ENCODE measurements at regions not wholly inside any gene's neighbourhood (a gene's known extent, or its start where the extent isn't known, plus 50 kb on each side); places are given as distances from the start of the nearest gene placed in this dataset.

DNA sequence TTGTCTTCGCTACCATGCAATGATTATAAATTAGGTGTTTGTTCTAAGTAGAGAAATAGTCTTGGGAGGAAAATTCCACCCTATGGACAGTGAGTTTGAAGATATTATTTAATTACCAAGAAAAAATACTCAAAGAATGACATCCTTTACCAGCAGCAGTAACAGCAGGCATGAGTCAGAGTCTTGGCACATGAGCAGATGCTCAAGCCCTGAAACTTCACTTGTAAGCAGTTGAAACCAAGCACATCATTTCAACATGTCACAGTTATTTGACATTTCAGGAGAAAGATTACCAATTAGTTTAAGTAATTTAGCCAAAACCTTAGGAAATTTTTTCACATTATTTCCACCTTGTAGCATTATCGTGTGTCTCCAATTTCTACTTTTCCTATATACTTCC lies 99.2 kb downstream of the C12orf50 start:
- DNase-seq, result no peak

DNA sequence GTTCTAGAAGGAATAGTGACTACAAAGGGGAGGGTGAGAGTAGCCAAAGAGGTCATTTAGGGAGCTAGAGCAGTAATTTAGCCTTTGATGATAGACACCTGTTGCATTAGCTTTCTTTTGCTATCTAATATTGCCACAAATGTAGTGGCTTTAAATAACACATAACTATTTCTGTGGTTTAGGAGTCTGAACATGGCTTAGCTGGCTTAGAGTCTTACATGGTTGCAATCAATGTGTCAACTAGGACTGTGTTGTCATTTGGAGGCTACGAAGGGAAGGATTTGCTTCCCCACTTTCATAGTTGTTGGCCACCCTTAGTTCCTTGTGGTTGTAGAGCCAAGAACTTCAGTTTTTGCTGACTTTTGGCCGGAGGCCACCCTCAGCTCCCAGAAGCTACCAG lies 99.9 kb downstream of the C12orf50 start:
- no peak for DNase-seq

DNA sequence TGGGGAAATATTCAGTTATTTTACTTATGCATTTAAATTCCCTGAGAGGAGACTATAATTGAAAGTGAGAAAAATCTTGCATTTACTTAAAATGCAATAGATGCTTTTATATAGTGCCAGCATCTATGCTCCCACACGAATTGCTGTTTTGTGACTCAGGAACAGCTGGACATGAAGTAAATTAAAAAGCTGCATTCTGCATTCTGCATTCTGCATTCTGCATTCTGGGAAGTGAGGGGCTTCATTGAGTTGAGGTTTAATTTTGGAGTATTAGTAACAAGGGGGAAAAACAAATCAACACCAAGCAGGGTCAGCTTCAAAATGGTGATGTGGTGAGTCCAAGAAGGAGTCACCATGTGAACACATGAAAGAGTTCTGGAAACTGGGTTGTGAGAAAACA lies 101.2 kb downstream of the C12orf50 start:
- no peak for DNase-seq

DNA sequence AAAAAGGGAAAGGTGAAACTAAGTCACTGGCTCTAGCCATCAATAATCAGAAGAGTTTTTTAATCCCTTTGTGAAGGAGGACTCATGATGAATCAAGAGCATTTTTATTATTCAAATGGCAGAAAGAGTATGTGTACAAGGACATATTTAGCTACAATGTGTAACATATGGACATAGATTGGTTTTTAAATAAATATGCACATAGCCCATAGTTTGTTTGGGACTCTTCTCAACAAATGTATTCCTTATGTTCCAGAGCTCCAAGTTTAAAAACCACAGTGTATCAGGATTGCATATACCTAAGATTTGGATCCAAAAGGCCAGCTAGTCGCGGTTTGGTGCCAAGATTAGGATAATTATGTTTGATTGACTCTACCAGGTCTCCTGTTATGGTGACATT lies 104.2 kb downstream of the C12orf50 start:
- no peak for DNase-seq

DNA sequence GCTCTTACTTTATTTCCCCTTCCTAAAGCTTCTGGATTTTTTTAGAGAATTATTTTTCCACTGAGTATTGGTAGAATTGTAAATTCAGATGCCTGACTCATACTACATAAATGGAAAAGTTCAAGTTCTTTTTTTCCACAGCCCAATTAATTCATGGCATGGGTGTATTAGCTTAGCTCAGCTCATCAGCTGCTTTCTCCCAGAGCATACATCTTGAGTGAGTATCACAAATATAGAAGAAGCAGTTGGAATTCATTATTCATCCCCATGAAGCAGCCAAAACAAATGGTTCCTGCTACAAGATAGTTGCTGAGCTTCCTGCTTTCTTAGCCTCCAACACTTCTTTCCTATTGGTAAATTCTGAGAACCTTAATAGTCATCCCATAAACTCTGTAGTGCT lies 105.1 kb downstream of the C12orf50 start:
- no peak for DNase-seq

DNA sequence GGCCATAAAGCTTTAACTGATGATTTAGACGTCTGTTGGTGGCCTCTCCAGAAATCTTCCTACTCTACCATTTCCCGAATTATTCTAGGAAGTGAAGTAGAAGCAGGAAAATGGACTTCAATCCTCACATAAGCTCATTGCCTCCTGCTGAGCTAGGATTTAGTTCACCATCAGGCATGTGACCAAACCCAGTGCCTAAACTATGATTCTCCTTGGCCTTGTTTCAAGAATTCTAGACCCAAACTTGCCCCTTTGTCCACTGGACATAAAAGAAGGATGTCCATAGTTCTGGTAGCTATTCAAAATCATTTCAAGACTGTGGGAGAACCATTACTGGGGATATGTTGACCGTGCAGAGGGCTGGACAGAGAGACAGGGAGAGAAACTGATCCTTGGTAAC lies 105.8 kb downstream of the C12orf50 start:
- DNase-seq, result no peak

DNA sequence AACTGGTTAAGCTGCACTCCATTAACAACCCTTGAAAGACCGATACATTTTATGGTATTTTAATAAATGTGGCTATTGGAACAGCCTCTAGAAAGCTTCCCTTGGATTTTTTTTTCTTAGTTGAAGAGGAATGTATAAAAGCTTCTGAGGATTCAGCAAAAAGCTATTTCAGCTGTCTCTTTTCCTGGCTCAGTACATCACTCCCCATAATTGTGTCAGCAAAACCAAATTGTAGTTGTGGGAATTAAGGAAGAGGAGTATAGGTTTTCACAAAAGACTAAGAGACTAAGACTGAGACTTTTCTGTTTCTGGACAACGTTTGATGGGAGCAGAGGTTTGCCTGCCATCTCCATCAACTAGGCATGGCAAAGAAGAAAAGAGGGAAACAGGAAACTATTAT lies 106.5 kb downstream of the C12orf50 start:
- DNase-seq, result no peak

DNA sequence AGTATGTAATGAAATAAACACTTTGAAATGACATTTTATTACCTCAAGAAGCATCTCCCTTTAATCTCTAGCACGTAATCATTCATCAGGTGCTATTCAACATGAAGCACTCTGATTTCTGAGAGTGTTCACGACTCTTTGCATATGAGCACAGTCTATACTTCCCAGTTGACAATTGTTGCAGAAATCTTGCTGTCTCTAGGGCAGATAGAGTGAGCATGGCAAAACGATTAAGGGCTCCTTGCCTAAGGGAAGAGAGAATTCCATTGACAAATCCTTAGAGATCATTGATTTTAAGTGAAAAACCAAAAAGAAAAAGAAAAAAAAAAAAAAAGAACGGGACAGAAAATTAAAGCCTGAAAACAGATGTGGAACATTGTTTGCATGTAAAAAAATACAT lies 107.6 kb downstream of the C12orf50 start:
- no peak for DNase-seq

DNA sequence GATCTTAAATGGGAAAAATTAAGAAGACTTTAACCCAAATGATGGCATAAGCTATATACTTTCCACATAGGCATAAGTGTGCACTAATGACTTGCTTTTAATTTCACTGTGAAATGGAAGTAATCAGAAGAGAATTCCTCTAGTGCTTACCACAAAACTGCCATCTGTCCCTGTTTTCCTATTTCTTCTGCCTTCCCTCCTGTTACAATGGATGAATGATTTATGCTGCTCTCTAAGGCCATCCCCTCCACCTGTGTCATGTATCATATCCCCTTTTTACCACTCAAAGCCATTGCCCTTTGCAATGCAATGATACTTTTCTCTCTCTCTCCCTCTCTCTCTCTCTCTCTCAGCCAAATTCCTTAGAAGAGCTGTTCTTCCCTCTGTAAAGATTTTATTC lies 109.1 kb downstream of the C12orf50 start:
- DNase-seq, result no peak

DNA sequence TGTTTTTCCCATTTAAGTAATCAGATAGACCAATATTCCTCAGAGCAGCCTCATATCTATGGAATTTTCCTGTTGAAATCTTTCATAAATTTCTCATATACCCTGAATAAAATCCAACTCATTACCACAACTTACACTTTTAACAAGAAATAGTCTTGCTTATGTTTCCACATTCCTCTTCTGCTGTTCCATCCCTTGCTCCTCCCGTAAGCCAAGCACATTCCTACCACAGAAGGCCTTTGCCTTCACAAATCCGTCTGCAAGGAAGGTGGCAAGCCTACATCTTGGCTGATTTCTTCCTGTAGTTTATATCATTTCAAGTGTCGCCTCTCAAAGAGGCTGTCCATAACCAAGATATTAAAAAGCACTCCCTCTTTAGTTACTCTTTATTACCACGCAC lies 127.7 kb downstream of the C12orf50 start:
- DNase-seq, result no peak

DNA sequence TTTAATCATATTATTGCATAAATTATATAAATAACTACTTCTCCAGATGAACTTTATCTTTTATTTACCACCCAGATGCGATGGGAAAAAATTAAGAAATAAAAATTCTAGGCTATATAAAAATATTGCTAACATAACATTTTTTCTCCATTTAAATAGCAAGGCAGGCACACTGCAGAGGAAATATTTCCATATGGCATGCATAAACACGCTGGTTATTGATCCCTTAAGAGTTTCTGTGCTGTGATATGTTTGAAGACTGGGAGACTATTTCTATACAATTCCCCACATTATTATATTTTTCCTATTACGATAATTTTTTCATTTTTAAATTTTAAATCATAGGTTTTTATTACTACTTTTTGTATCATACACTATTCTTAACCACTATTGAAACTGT lies 131.5 kb downstream of the C12orf50 start:
- DNase-seq, result no peak

DNA sequence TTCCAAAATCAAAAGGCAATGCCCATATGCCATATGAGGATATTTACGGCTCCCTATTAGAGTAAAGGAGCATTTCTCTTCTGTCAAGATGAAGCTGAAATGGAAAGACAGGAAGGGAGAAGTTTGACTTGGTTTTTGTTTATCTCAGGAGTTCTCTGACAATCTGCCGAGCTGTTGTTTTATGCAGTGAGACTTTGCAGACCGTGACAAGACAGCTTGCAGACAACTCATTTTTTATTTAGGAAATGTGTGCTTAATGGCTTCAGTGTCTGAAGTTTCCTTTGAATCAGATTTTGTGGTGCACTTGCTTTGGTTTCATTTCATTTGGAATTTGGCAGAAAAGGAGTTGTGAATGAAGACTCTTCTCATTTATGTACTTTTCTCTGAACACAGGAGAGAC lies 145.4 kb downstream of the C12orf50 start:
- DNase-seq, result no peak

DNA sequence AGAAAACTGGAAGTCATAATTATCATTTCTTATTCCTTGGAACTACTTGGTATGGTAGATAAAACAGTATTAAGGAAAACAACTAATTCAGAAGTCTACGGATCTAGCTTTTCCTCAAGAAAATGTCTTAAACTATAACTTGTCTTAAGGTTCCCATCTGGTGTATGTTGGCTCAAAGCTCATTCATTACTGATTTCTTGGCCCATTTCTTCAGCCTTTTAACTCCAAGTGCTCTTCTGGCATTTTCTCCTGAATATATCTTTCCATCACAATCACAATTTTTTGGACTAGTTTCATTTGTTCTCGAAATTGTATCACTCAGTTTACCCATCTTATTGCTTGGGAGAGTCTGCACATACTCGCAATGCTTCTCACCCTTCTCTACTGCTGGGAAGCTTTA lies 150.1 kb downstream of the C12orf50 start:
- DNase-seq, result no peak

DNA sequence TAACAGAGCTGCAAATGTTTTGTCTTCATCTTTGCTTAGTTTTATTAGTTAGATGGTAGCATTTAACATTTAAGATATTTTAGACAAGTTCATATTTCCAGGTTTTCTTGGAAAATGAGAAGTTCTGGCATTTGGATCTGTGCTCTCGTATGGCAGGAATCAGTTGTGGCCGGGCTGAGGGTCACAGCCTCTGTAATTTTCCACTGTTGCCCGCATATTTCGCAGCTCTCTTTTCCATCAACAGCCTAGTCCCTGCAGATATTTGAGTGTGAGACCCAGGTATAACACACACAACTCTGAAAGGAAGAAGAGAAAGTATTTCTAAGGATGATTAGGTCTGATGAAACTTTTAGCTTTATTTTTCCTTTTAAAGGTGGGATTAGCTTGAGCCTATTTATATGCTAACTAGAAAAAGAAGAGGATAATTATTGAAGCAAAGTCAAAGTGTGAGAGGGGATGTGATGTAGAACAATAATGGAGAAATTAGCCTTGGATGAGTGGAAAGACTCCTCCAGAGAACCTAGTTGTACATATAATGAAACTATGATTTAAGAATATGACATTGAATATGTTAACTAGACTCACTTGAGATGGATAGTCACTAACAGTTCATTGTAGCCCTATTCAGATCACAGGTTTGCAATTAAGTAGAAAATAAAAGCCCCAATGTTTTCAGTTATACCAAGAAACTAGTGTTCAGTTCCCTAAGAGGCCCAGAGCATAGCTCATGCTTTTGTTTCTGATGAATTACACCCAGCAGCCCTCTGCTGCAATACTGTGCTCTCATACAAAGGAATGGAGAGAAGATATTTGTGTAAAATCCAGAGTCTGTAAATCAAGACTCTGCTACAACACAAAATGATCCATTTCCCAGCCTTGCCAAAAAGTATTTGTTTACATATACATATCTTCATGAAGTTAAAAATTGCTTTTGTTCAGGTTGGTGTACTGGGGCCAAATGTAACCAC lies 158.4 kb downstream of the C12orf50 start:
- no peak for DNase-seq

DNA sequence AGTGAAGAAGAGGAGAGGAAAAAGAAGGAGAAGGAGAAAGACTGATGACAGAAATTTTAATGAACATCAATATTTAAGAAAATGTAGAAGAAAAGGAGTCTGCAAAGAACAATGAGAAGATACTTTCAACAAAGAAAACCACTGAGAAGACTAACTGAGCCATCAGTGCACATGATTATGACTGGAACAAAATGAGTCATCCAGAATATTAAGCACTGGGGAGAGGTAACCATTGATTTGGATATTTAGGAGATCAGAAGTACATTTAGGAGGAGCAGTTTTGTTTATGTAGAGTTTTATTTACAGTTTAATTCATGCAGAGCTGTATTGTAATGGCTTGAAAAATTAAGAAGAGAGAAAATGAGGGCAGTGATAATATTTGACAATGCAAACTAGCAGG lies 159.1 kb downstream of the C12orf50 start:
- no peak for DNase-seq

DNA sequence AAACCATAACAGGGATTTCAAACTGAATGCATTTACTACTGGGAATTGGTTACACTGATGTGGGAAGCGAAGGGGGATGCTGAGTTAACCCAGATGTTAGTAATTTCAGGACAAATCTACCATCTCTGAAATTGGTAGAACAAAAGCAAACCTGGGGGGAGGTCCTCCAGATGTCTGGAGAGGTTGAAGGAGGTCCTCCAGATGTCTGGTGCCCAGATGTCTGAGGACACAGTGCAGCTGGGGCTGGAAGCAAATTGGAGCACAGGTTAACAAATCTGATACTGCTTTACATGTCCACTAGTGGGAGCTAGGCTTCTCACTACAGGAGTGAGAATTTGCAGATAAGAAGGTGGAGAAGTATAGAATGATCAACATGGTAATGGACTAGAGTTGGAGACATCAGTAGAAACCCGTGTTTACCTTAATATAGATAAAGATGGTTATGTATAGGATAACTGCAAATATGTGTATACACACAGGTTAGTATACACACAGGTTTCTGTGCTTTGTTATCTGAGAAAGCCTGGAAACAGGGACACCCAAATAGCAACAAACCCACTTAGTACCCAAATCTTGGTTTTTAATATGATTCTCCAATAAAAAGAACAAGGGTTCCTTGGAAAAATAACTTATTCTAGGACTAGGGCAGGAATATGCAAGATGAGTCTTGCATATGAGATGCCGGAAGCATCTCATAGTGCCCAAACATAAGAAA lies 162.5 kb downstream of the C12orf50 start:
- no peak for DNase-seq

DNA sequence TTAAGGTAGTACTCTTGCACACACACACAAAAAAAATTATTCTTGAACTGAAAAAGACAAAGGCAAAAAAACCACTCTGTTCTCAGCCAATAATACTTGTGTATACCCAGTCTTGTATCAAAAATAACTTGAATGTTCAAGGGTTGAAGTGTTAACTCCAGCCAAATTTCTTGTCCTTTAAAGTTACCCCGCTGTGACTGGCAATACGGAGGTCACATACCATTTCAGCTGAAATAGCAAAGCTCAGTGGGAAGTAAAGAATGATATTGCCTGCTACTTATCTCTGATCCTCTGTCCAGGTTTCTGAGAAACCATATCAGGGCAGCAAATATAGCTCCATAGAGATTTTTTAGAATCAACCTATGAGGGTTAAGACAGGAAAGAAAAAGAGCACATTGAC lies 167.4 kb downstream of the C12orf50 start:
- no peak for DNase-seq

DNA sequence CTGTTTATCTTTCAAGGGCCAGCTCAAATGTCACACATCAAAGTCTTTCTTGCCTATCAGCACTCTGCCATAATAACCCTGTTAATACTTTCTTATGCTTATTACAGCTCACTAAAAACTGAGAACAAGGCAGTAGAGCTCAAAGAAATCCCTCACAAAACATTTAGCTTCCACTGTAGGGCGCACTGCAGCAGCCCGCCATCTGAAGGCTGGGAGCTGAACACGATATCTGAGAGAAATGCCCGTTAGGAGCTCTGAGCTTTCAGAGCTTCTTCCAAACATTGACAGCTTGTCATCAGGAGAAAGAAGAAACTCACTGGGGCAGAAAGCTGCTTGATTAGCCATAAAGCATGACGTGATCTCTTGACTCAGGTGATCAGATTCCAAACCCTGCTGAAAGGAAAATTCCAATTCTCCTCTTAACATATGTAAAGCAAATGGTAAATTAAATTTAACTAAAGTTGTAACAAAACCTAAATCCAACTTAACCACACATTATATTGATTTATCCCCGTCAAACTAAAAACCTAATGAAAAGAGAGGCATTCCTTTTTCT lies 175.7 kb downstream of the C12orf50 start:
- no peak for DNase-seq

DNA sequence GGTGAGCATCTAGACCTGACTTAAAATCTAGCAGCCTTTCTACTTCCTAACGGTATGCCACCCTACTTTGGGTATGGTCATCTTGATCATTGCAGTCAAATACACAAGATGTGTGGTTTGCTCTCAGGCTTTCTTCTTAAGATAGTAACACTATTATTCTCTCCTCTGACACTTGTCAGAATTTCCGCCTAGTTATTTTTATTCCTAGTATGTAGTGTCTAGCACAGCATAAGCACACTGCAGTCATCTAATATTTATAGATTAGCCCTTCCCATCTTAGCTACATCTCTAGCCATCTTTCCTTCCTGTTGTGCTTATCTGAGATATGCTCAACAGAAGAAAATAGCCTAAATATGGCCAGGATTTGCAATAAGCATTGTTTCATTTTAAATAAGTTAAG lies 180.1 kb downstream of the C12orf50 start:
- no peak for DNase-seq

DNA sequence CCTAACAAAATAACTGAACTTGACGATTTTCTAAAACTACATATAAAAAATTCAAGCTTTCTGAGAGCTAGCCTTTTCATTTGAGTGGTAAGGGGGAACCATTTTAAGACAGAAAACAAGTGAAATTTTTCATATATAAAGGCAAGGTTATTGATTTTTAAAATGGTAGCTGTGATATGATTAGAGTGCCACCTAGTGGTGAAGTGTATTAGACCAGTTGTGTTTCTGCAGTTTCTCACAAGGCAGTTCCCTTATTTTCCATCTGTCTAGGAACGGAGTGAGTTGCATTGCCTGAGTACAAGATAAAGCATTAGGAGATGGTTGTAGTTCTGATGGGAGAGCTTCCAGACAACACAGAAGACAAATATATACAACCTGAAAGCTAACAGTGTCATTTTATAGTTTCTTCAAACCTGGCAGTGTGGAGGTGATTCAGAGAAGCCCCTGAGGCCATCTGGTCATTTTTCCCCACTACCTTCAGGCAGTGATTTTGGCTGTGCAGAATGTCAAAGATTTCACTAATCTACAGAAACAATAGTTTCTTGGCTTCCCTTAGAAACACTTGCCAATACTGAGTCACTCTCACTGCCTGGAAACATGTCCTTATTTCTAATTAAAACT lies 180.8 kb downstream of the C12orf50 start:
- peak; percentile 15 for DNase-seq

DNA sequence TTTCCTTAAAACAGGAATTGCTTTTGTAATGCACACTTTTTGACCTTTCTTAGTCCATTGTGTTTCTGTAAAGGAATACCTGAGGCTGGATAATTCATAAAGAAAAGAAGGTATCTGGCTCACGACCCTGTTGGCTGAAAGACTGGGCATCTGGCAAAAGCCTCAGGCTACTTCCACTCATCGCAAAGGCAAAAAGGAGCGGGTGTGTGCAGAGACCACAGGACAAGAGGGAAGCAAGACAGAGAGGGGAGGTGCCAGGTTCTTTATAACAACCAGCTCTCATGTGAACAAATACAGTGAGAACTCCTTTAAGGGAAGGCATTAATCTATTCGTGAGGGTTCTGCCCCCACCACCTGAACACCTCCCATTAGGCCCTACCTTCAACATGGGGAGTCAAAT lies 182.1 kb downstream of the C12orf50 start:
- DNase-seq, result no peak

DNA sequence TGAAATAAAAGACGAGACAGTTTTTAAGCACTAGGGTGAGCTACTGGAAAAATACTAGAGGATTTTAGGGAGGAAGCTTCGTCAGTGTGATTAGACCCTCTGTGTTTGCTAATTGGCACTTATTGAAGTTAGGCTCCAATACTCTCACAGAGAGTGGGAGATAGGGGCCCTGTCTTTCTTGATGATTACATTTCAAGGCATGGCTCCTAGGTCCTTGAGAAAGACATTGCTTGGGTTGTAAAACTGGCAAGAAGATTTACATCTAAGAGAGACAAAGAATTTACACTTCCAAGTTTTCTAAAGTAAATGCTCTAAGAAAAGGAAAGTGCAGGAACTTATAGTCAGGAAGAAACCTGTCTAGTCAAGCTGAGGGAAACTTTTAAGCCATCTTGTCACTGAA lies 183.2 kb downstream of the C12orf50 start:
- no peak for DNase-seq

DNA sequence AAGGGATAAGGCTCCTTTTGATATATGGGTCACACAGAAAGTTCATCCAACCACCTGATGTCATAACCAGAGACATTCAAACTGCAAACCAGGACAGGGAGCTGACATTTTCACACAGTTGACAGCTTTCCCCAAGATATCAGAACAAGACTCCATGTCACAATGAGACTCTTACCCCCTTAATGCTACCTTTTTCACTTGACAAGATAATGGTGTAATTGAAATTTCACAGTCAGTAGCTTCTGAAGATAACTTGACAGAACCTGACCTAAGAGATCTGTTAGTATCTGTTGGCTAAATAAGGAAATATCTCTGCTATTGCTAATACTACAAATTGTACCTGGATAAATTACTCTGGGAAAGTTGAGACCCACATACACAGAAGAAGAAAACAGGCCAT lies 187.3 kb downstream of the C12orf50 start:
- no peak for DNase-seq

DNA sequence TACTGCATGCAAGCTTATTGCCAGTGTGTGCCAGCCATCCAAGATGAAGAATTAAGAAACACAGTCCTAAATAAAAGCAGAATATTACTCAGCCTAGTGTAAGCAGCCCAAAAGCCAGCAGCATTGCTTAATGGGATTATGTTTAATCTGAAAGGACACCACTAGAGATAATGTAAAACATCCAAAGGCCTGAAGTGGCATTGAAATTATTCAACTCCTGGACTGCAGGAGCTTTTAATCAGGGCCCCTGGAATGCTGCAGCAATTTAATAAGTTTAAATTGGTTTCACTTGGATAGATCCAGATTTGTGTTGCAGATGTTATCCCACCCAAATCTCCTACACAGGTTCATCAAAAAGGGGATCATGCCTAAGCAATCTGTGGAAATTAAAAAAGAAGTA lies 193.0 kb downstream of the C12orf50 start:
- no peak for DNase-seq
